GM12878 (cell line): ENCODE measurements at regions not wholly inside any gene's neighbourhood (a gene's known extent, or its start where the extent isn't known, plus 50 kb on each side); places are given as distances from the start of the nearest gene placed in this dataset.

Experiments
- ATAC-seq: fragments of 200-7000 bp; cut with Tn5 transposase; 3 replicates; pipeline ENCODE4 v1.9.1; 2020; ENCODE audit warnings: mild to moderate bottlenecking, moderate library complexity
- BruUV-seq: library from RNA; stranded (reverse); fragments of 400-500 nt; replicated peaks from 2 replicates; lab custom pipeline; 2021; lab: Mats Ljungman, UMichigan
- CTCF ChIA-PET: fragments of 300-600 bp; sonication (Branson Sonifier 250); formaldehyde crosslinking; extraction: SDS; loops from one replicate; lab custom pipeline; 2021; ENCODE audit warnings: inconsistent platforms; lab: Yijun Ruan, JAX
- POLR2A ChIA-PET: fragments of 350-600 bp; formaldehyde crosslinking; extraction: SDS; loops from one replicate; lab custom pipeline; 2021; ENCODE audit warnings: inconsistent platforms; lab: Charles Lee
- RAD21 ChIA-PET: fragments of 300-600 bp; sonication (Branson Sonifier 250); formaldehyde crosslinking; loops from one replicate; lab custom pipeline; 2023; ENCODE audit warnings: antibody characterized with exemption; ENCODE audit not compliant: unreplicated experiment; lab: Charles Lee
- SMC1A ChIA-PET: fragments of 300-600 bp; sonication (Branson Sonifier 250); formaldehyde crosslinking; loops from one replicate; lab custom pipeline; 2023; ENCODE audit not compliant: unreplicated experiment, uncharacterized antibody; lab: Charles Lee
- DNase-seq: peaks from one replicate; pipeline ENCODE4 v3.0.0-alpha.2; 2011; ENCODE audit warnings: low read depth, low spot score
- FAIRE-seq: peaks from 3 replicates; lab custom pipeline; 2011; peaks lifted over from hg19 to GRCh38; lab: Jason Lieb, UNC
- H2AFZ ChIP-seq: 2 replicates; pipeline ENCODE4 v1.6.0; 2011; ENCODE audit warnings: low read depth, low read length, control low read depth; ENCODE audit not compliant: control insufficient read depth
- H3K27ac ChIP-seq: 2 replicates; pipeline ENCODE4 v1.5.1; 2011; ENCODE audit warnings: control low read depth; ENCODE audit not compliant: control insufficient read depth, insufficient read depth
- H3K27me3 ChIP-seq, 2 experiments: replicated peaks in 1 of 2; 2 replicates each; pipeline versions ENCODE4 v1.6.0 to v1.6.1; 2011; ENCODE audit warnings: low read length in 1 of 2; ENCODE audit not compliant: control insufficient read depth in 2 of 2, insufficient read depth in 2 of 2
- H3K36me3 ChIP-seq, 2 experiments: 2 replicates each; pipeline ENCODE4 v1.5.1; 2011; ENCODE audit warnings: low read length in 1 of 2; ENCODE audit not compliant: control insufficient read depth in 2 of 2, insufficient read depth in 2 of 2
- H3K4me1 ChIP-seq: 2 replicates; pipeline ENCODE4 v1.6.1; 2011; ENCODE audit warnings: mild to moderate bottlenecking, low read length, moderate library complexity, mixed read lengths; ENCODE audit not compliant: control insufficient read depth, insufficient read depth
- H3K4me2 ChIP-seq: 2 replicates; pipeline ENCODE4 v1.6.0; 2011; ENCODE audit warnings: control low read depth; ENCODE audit not compliant: control insufficient read depth, insufficient read depth
- H3K4me3 ChIP-seq: fragments of 200-600 bp; sonication (generic); 2 replicates; pipeline ENCODE4 v1.5.1; 2016
- H3K79me2 ChIP-seq: 2 replicates; pipeline ENCODE4 v1.6.0; 2011; ENCODE audit warnings: low read length; ENCODE audit not compliant: control insufficient read depth, insufficient read depth
- H3K9ac ChIP-seq: 2 replicates; pipeline ENCODE4 v1.8.0; 2011; ENCODE audit warnings: low read length, control low read depth, mixed read lengths; ENCODE audit not compliant: control insufficient read depth, insufficient read depth
- H3K9me3 ChIP-seq: replicated peaks from 3 replicates; pipeline ENCODE4 v1.5.1; 2011; ENCODE audit warnings: mild to moderate bottlenecking, low read length; ENCODE audit not compliant: control insufficient read depth, insufficient read depth
- H4K20me1 ChIP-seq: 2 replicates; pipeline ENCODE4 v1.6.0; 2011; ENCODE audit not compliant: control insufficient read depth, insufficient read depth
- BACH1 ChIP-seq: fragments of 450-650 bp; IDR thresholded peaks from 2 replicates; pipeline ENCODE4 v1.6.1; 2017; ENCODE audit warnings: mild to moderate bottlenecking, borderline replicate concordance
- BCL11A ChIP-seq: IDR thresholded peaks from 2 replicates; pipeline ENCODE4 v1.6.1; 2011; ENCODE audit warnings: low read depth, low read length
- CBFB ChIP-seq: IDR thresholded peaks from 2 replicates; pipeline ENCODE4 v1.6.1; 2016; ENCODE audit warnings: antibody characterized with exemption, low read depth
- CBX5 ChIP-seq: sonication (generic); IDR thresholded peaks from 2 replicates; pipeline ENCODE4 v1.6.1; 2016; ENCODE audit warnings: low read depth, moderate library complexity, mild to moderate bottlenecking, inconsistent platforms
- CHD4 ChIP-seq: fragments of 200-600 bp; sonication (generic); IDR thresholded peaks from 2 replicates; pipeline ENCODE4 v1.6.1; 2016; ENCODE audit warnings: mild to moderate bottlenecking
- CUX1 ChIP-seq: IDR thresholded peaks from 2 replicates; pipeline ENCODE4 v1.6.1; 2012; ENCODE audit warnings: improper control_type of control experiment, low read depth, low read length; ENCODE audit not compliant: insufficient replicate concordance
- E2F4 ChIP-seq: IDR thresholded peaks from 2 replicates; pipeline ENCODE4 v1.6.1; 2012; ENCODE audit warnings: low read depth, low read length, improper control_type of control experiment
- FOS ChIP-seq: IDR thresholded peaks from 3 replicates; pipeline ENCODE4 v1.6.1; 2011; ENCODE audit warnings: borderline replicate concordance; ENCODE audit not compliant: insufficient read length; ENCODE audit errors: extremely low read depth
- KAT2A ChIP-seq: conservative IDR thresholded peaks from 2 replicates; pipeline ENCODE4 v1.6.1; 2011; ENCODE audit warnings: low read depth, low read length; ENCODE audit not compliant: control insufficient read depth
- MEF2B ChIP-seq: fragments of 450-650 bp; IDR thresholded peaks from 2 replicates; pipeline ENCODE4 v1.6.1; 2018; ENCODE audit warnings: mild to moderate bottlenecking, moderate library complexity; ENCODE audit not compliant: partially characterized antibody, poor library complexity, severe bottlenecking
- MYC ChIP-seq: IDR thresholded peaks from 2 replicates; pipeline ENCODE4 v1.6.1; 2011; ENCODE audit warnings: mild to moderate bottlenecking, low read length, moderate library complexity, inconsistent platforms; ENCODE audit not compliant: insufficient read depth, insufficient replicate concordance, insufficient read length, severe bottlenecking
- POU2F2 ChIP-seq: IDR thresholded peaks from 3 replicates; pipeline ENCODE4 v1.6.1; 2011; ENCODE audit warnings: low read depth, mild to moderate bottlenecking, low read length, borderline replicate concordance
- SP1 ChIP-seq: IDR thresholded peaks from one replicate; pipeline ENCODE4 v1.6.1; 2011; ENCODE audit warnings: low read depth, low read length
- SPI1 ChIP-seq: IDR thresholded peaks from 2 replicates; pipeline ENCODE4 v1.6.1; 2011; ENCODE audit warnings: low read depth, mild to moderate bottlenecking, low read length, moderate library complexity, borderline replicate concordance; ENCODE audit not compliant: insufficient read depth
- WRNIP1 ChIP-seq: IDR thresholded peaks from 2 replicates; pipeline ENCODE4 v1.6.1; 2011; ENCODE audit warnings: low read depth, low read length, improper control_type of control experiment, borderline replicate concordance
- WGBS: methylation state at CpG from one replicate; pipeline ENCODE4 v1.1.6; 2016; ENCODE audit warnings: low lambda C conversion rate; ENCODE audit not compliant: insufficient replicate concordance, insufficient coverage; ENCODE audit errors: missing lambda C conversion rate; 5-methylcytosine and 5-hydroxymethylcytosine counted together
- in situ Hi-C: fragments of 300-500 bp; cut with MboI; formaldehyde crosslinking; loops from 9 replicates; pipeline ENCODE4 v1.14.3; 2018; ENCODE audit warnings: mixed read lengths
- intact Hi-C: fragments of 100-400 bp; cut with micrococcal nuclease; formaldehyde crosslinking; loops from one replicate; pipeline ENCODE4 v1.14.2; 2022; ENCODE audit not compliant: unreplicated experiment
- TF ChIP-seq, protein P1 (sequence below): fragments of 450-650 bp; IDR thresholded peaks from 2 replicates; pipeline ENCODE4 v1.6.1; 2018; ENCODE audit warnings: borderline replicate concordance, mild to moderate bottlenecking; ENCODE audit not compliant: partially characterized antibody

GRCh38 chr4:14602206-14602605 lies 400.1 kb upstream of the CPEB2 start (continued):
- no peak for TF ChIP-seq MEF2B
- TF ChIP-seq CBFB: no peak
- no peak for TF ChIP-seq WRNIP1
- no peak for TF ChIP-seq CBX5
- TF ChIP-seq KAT2A: no peak
- no peak for TF ChIP-seq FOS
- TF ChIP-seq MYC: no peak
- TF ChIP-seq, protein P1, sequence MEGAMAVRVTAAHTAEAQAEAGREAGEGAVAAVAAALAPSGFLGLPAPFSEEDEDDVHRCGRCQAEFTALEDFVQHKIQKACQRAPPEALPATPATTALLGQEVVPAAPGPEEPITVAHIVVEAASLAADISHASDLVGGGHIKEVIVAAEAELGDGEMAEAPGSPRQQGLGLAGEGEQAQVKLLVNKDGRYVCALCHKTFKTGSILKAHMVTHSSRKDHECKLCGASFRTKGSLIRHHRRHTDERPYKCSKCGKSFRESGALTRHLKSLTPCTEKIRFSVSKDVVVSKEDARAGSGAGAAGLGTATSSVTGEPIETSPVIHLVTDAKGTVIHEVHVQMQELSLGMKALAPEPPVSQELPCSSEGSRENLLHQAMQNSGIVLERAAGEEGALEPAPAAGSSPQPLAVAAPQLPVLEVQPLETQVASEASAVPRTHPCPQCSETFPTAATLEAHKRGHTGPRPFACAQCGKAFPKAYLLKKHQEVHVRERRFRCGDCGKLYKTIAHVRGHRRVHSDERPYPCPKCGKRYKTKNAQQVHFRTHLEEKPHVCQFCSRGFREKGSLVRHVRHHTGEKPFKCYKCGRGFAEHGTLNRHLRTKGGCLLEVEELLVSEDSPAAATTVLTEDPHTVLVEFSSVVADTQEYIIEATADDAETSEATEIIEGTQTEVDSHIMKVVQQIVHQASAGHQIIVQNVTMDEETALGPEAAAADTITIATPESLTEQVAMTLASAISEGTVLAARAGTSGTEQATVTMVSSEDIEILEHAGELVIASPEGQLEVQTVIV: no peak
- no peak for TF ChIP-seq POU2F2

- intact Hi-C loops: no loop called here
- Histone ChIP-seq H3K9me3 (no peaks in the 10 kb centered on the region; the same call in 2 of the 3 replicates), H3K4me3 (no peak overlapping the region), H3K36me3 (no peaks in the 10 kb centered on the region), H3K9ac (no peak overlapping the region), H3K4me2 (no peak overlapping the region), H3K4me1 (no peaks in the 10 kb centered on the region), H3K79me2 (no peaks in the 10 kb centered on the region), H2AFZ (no peak overlapping the region), H3K27ac (no peak overlapping the region), H4K20me1 (no peaks in the 10 kb centered on the region), H3K27me3 (no peaks in the 10 kb centered on the region)
- ATAC-seq: no peak
- no TSS peak for BruUV-seq
- ChIA-PET POLR2A (no interaction called here), CTCF (no interaction called here), RAD21 (no interaction called here), SMC1A (no interaction called here)
- in situ Hi-C loops: no loop called here
- no peak for DNase-seq
- FAIRE-seq: no peak
- 32% methylated on average over 3 of the region's 3 CpGs for WGBS
- TF ChIP-seq BACH1 (no peak), E2F4 (no peak), CHD4 (no peak), BCL11A (no peak), SP1 (no peak), CUX1 (no peak), SPI1 (no peak)
Measured at GRCh38 chr4:14607001-14607400, 395.3 kb upstream of the CPEB2 start.
